Mesenchymal stem cell (in vitro differentiated cells and primary cell): ENCODE measurements at regions not wholly inside any gene's neighbourhood (a gene's known extent, or its start where the extent isn't known, plus 50 kb on each side); places are given as distances from the start of the nearest gene placed in this dataset.

Experiments
- DNase-seq: peaks from one replicate; pipeline ENCODE4 v3.0.0-alpha.2; 2013
- H2AFZ ChIP-seq: one replicate; pipeline ENCODE4 v1.6.1; 2013; ENCODE audit warnings: low read depth, mild to moderate bottlenecking, control low read depth, inconsistent platforms, low read length, moderate library complexity
- H2AK5ac ChIP-seq: 2 replicates; pipeline ENCODE4 v1.6.1; 2013; ENCODE audit warnings: low read length, moderate library complexity, mild to moderate bottlenecking, inconsistent platforms; ENCODE audit not compliant: severe bottlenecking
- H2BK120ac ChIP-seq: one replicate; pipeline ENCODE4 v1.6.1; 2013; ENCODE audit warnings: low read depth, mild to moderate bottlenecking, inconsistent platforms, low read length, moderate library complexity
- H2BK12ac ChIP-seq, 2 experiments: one replicate each; pipeline ENCODE4 v1.6.1; 2013; ENCODE audit warnings: inconsistent platforms in 2 of 2, low read length in 2 of 2, mild to moderate bottlenecking in 2 of 2, moderate library complexity in 2 of 2, control low read depth in 1 of 2
- H2BK15ac ChIP-seq: one replicate; pipeline ENCODE4 v1.6.1; 2013; ENCODE audit warnings: mild to moderate bottlenecking, low read depth, inconsistent platforms; ENCODE audit not compliant: poor library complexity, severe bottlenecking
- H2BK5ac ChIP-seq: 2 replicates; pipeline ENCODE4 v1.6.1; 2013; ENCODE audit warnings: low read depth, mild to moderate bottlenecking, low read length, control low read depth, inconsistent platforms; ENCODE audit not compliant: poor library complexity, severe bottlenecking
- H3K14ac ChIP-seq, 2 experiments: one replicate each; pipeline ENCODE4 v1.6.1; 2013; ENCODE audit warnings: inconsistent platforms in 2 of 2, low read length in 2 of 2, control low read depth in 1 of 2, mild to moderate bottlenecking in 1 of 2, moderate library complexity in 1 of 2
- H3K18ac ChIP-seq, 2 experiments: one replicate each; pipeline ENCODE4 v1.6.1; 2013; ENCODE audit warnings: inconsistent platforms in 2 of 2, low read length in 2 of 2, control low read depth in 1 of 2, low read depth in 1 of 2, mild to moderate bottlenecking in 1 of 2
- H3K23ac ChIP-seq, 2 experiments: one replicate each; pipeline ENCODE4 v1.6.1; 2013; ENCODE audit warnings: inconsistent platforms in 2 of 2, low read length in 2 of 2, mild to moderate bottlenecking in 2 of 2, moderate library complexity in 2 of 2, control low read depth in 1 of 2
- H3K27ac ChIP-seq: 2 replicates; pipeline ENCODE4 v1.5.1; 2013; ENCODE audit warnings: mild to moderate bottlenecking, moderate library complexity, low read length, control low read depth, inconsistent platforms; ENCODE audit not compliant: poor library complexity, severe bottlenecking
- H3K27me3 ChIP-seq, 2 experiments: 2 replicates each; pipeline versions ENCODE4 v1.6.1 to v1.7.0; 2013; ENCODE audit warnings: low read length in 2 of 2, mild to moderate bottlenecking in 2 of 2, moderate library complexity in 2 of 2, control low read depth in 1 of 2, inconsistent platforms in 1 of 2; ENCODE audit not compliant: control insufficient read depth in 1 of 2, insufficient read depth in 1 of 2
- H3K36me3 ChIP-seq, 2 experiments: 2 replicates each; pipeline versions ENCODE4 v1.6.1 to v1.7.0; 2013; ENCODE audit warnings: low read length in 2 of 2, control low read depth in 1 of 2, inconsistent platforms in 1 of 2, low read depth in 1 of 2, mild to moderate bottlenecking in 1 of 2; ENCODE audit not compliant: insufficient read depth in 2 of 2, control insufficient read depth in 1 of 2
- H3K4ac ChIP-seq, 2 experiments: one replicate each; pipeline ENCODE4 v1.6.1; 2013; ENCODE audit warnings: inconsistent platforms in 2 of 2, low read length in 2 of 2, mild to moderate bottlenecking in 2 of 2, moderate library complexity in 2 of 2, control low read depth in 1 of 2, low read depth in 1 of 2
- H3K4me1 ChIP-seq: 2 replicates; pipeline ENCODE4 v1.6.1; 2013; ENCODE audit warnings: low read depth, low read length, control low read depth; ENCODE audit not compliant: control insufficient read depth, insufficient read depth
- H3K4me2 ChIP-seq: 2 replicates; pipeline ENCODE4 v1.6.1; 2013; ENCODE audit warnings: low read length, mild to moderate bottlenecking, inconsistent platforms; ENCODE audit not compliant: poor library complexity, severe bottlenecking
- H3K4me3 ChIP-seq, 2 experiments: 2 replicates each; pipeline versions ENCODE4 v1.5.1 to v1.7.0; 2013; ENCODE audit warnings: low read length in 2 of 2, mild to moderate bottlenecking in 2 of 2, control low read depth in 1 of 2, low read depth in 1 of 2; ENCODE audit not compliant: insufficient read depth in 1 of 2
- H3K79me1 ChIP-seq: replicated peaks from 2 replicates; pipeline ENCODE4 v1.6.1; 2013; ENCODE audit warnings: mild to moderate bottlenecking, control low read depth, low read length, inconsistent platforms; ENCODE audit not compliant: poor library complexity, severe bottlenecking
- H3K9ac ChIP-seq: 2 replicates; pipeline ENCODE4 v1.7.0; 2013; ENCODE audit warnings: mild to moderate bottlenecking, low read length, moderate library complexity
- H3K9me3 ChIP-seq: 2 replicates; pipeline ENCODE4 v1.7.0; 2013; ENCODE audit warnings: mild to moderate bottlenecking, low read length; ENCODE audit not compliant: control insufficient read depth
- H4K8ac ChIP-seq: one replicate; pipeline ENCODE4 v1.6.1; 2013; ENCODE audit warnings: inconsistent platforms, mild to moderate bottlenecking, low read length, moderate library complexity
- H4K91ac ChIP-seq: one replicate; pipeline ENCODE4 v1.6.1; 2013; ENCODE audit warnings: mild to moderate bottlenecking, low read length, inconsistent platforms
- WGBS: methylation state at CpG from one replicate; pipeline ENCODE4 v1.1.7; 2013; ENCODE audit warnings: mixed read lengths; 5-methylcytosine and 5-hydroxymethylcytosine counted together

DNA sequence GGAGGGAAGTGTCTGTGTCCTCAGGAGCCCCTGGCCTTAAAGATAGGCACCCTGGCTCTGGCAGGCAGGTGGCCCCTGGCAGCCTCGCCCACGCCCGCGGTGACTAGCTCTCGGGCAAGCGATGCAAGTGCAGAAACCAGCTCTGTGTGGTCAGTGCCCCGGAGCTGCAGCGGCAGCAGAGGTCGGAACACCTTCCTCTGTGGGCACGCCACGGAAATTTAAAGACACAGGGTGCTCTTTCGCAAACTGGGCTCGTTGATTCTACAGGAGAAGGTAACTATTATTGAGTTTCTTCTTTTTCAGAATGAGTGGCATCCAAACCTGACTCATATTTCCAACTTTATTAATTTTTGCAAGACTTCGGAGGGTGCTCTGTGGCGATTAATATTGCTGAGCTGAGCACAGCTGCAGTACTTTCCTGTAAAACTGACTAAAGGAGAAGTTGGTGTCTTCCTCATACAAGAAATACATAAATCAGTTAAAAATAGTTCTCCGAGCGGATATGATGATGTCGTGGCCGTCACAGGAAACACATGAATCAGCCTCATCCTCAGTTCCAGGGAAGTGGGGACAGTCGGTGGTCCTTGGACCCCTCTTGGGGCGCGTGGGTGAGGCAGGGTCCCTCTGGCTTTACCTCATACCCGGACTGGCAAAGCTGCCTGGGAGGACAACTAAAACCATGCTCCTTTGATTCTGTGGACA lies 120.2 kb downstream of the METRNL start:
- Histone ChIP-seq H3K18ac (no peak overlapping the region), H3K9ac (peak overlapping the region; percentile 85), H3K4me2 (no peak overlapping the region), H4K91ac (no peak overlapping the region), H3K79me1 (no peaks in the 10 kb centered on the region), H3K27me3 (no peaks in the 10 kb centered on the region), H3K14ac (no peak overlapping the region), H3K36me3 (no peaks in the 10 kb centered on the region), H2BK5ac (no peak overlapping the region), H4K8ac (no peak overlapping the region), H3K9me3 (no peaks in the 10 kb centered on the region), H3K4ac (no peak overlapping the region), H2AFZ (no peak overlapping the region), H3K27ac (no peak overlapping the region), H3K23ac (no peak overlapping the region), H2BK15ac (no peak overlapping the region), H2BK12ac (no peak overlapping the region), H3K4me3 (no peak overlapping the region), H2AK5ac (no peak overlapping the region), H3K4me1 (peaks cover 50% of the 10 kb centered on the region), H2BK120ac (no peak overlapping the region)
- no peak for DNase-seq
- 87% methylated on average over 23 of the region's 23 CpGs for WGBS

DNA sequence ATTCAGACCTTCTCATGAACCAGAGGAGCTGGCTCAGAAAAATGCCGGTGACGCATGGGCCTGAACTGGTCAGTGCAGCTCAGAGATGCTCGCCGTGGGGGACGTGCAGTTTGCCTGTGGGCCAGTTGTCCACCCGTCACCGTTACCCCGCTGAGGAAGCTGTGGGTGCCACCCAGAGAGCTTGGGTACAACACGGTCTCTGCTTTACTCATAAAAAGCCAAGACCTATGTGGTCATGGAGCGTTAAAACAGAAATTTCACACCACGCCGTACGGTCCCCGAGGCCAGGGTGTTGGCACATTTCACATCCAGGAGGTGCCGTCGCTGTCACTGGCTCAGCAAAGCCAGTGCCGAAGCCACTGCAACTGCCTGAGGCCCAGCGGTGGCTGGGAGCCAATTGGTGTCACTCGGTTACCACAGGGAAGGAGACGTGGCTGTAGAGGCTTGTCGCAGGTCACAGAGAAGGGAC lies 120.9 kb downstream of the METRNL start:
- H3K36me3 ChIP-seq: no peaks in the 10 kb centered on the region
- no peaks in the 10 kb centered on the region for H3K9me3 ChIP-seq
- no peaks in the 10 kb centered on the region for H3K27me3 ChIP-seq
- no peak overlapping the region for H3K4ac ChIP-seq
- no peak overlapping the region for H4K8ac ChIP-seq
- no peak overlapping the region for H2AFZ ChIP-seq
- H3K18ac ChIP-seq: no peak overlapping the region
- H2BK15ac ChIP-seq: no peak overlapping the region
- H2BK5ac ChIP-seq: no peak overlapping the region
- no peak overlapping the region for H4K91ac ChIP-seq
- no peak overlapping the region for H3K23ac ChIP-seq
- no peak overlapping the region for H2BK120ac ChIP-seq
- peak overlapping the region; percentile 85 for H3K9ac ChIP-seq
- no peak overlapping the region for H2BK12ac ChIP-seq
- peak overlapping the region; percentile 27 for H2AK5ac ChIP-seq
- H3K4me3 ChIP-seq: no peak overlapping the region
- no peak overlapping the region for H3K27ac ChIP-seq
- no peak for DNase-seq
- H3K14ac ChIP-seq: no peak overlapping the region
- peaks cover 45% of the 10 kb centered on the region for H3K4me1 ChIP-seq
- no peak overlapping the region for H3K4me2 ChIP-seq
- H3K79me1 ChIP-seq: no peaks in the 10 kb centered on the region
- WGBS: 85% methylated on average over 20 of the region's 21 CpGs

DNA sequence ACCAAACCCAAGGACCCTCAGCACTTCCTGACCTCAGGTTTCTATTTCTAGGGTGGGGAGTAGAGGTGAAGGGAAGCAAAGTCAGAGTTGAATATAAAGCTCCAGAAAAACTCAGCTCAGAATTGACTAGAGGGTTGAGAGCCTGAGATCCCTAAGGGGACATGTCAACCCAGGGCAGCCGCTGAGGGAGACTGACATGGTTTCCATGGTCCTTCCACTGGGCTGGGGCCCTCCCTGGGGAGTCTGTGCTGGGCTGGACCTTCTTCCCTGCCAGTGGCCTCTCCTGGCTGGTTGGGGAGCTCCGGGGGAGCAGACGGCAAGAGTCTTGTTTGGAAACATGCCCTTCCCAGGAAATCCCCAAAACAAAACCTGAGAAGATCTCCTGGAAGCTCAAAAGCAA lies 121.3 kb downstream of the METRNL start:
- H3K23ac ChIP-seq: no peak overlapping the region
- WGBS: 91% methylated on average over 3 of the region's 3 CpGs
- no peak overlapping the region for H3K4me2 ChIP-seq
- H3K4me1 ChIP-seq: peaks cover 40% of the 10 kb centered on the region
- no peak overlapping the region for H2BK12ac ChIP-seq
- H3K18ac ChIP-seq: no peak overlapping the region
- no peak overlapping the region for H2AK5ac ChIP-seq
- no peak overlapping the region for H2BK5ac ChIP-seq
- no peak overlapping the region for H3K4ac ChIP-seq
- H3K4me3 ChIP-seq: no peak overlapping the region
- no peak overlapping the region for H2AFZ ChIP-seq
- no peak overlapping the region for H2BK15ac ChIP-seq
- H4K91ac ChIP-seq: no peak overlapping the region
- no peaks in the 10 kb centered on the region for H3K36me3 ChIP-seq
- no peak for DNase-seq
- H3K14ac ChIP-seq: no peak overlapping the region
- H4K8ac ChIP-seq: no peak overlapping the region
- no peak overlapping the region for H2BK120ac ChIP-seq
- H3K9me3 ChIP-seq: no peaks in the 10 kb centered on the region
- peak overlapping the region; percentile 85 for H3K9ac ChIP-seq
- no peaks in the 10 kb centered on the region for H3K27me3 ChIP-seq
- H3K79me1 ChIP-seq: no peaks in the 10 kb centered on the region
- H3K27ac ChIP-seq: no peak overlapping the region

DNA sequence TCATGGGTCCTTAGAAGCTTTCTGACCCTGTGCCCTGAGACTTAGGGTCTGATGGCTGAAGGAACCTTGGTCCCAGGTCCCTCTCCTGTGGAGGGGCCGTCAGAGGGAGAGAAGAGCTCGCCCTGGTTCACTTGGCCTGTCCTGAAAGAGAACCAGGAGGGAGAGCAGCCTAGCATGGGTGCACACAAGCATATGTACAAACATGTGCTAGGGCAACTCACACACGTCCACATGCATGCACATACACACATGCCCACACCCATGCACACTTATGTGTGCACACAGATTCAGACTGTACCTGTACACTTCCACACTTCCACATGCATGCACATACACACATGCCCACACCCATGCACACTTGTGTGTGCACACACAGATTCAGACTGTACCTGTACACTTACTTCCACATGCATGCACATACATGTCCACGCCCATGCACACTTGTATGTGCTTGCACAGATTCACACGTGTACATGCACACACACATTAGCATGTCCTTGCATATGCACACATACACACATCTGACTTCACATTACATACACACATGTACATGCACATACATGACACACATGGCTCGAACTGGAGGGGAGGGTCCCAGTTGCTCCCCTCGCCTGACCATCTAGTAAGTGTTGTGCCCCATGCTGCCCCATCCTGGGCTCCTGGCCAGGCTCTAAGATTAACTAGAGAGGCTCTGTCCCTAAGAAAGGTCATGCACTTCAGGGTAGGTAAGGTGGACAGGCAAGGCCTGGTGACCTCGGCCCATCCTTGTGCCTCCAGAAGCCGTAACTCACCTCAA lies 122.0 kb downstream of the METRNL start:
- H2AFZ ChIP-seq: no peak overlapping the region
- no peaks in the 10 kb centered on the region for H3K79me1 ChIP-seq
- H4K91ac ChIP-seq: no peak overlapping the region
- H2AK5ac ChIP-seq: no peak overlapping the region
- H3K14ac ChIP-seq: peak overlapping the region in 1 of 2 experiments; percentile 36
- H3K9me3 ChIP-seq: no peaks in the 10 kb centered on the region
- H3K27ac ChIP-seq: no peak overlapping the region
- no peak overlapping the region for H3K23ac ChIP-seq
- H2BK5ac ChIP-seq: no peak overlapping the region
- no peak overlapping the region for H2BK12ac ChIP-seq
- H4K8ac ChIP-seq: no peak overlapping the region
- H2BK120ac ChIP-seq: no peak overlapping the region
- 76% methylated on average over 9 of the region's 9 CpGs for WGBS
- no peaks in the 10 kb centered on the region for H3K27me3 ChIP-seq
- peaks cover 34% of the 10 kb centered on the region for H3K4me1 ChIP-seq
- no peak for DNase-seq
- no peak overlapping the region for H2BK15ac ChIP-seq
- H3K18ac ChIP-seq: no peak overlapping the region
- H3K36me3 ChIP-seq: no peaks in the 10 kb centered on the region
- no peak overlapping the region for H3K4me2 ChIP-seq
- peak overlapping the region; percentile 85 for H3K9ac ChIP-seq
- no peak overlapping the region for H3K4ac ChIP-seq
- H3K4me3 ChIP-seq: no peak overlapping the region
